NCI-H446 (cell line): ENCODE measurements at regions not wholly inside any gene's neighbourhood (a gene's known extent, or its start where the extent isn't known, plus 50 kb on each side); places are given as distances from the start of the nearest gene placed in this dataset.

Experiments used
- DNase-seq, 2 experiments: peaks; one replicate each; lab custom pipeline; 2025; lab: John Stamatoyannopoulos, UW

GRCh38 chr18:50444539-50444938, 69.7 kb downstream of the SKA1 start:
- DNase-seq: no peak

- DNase-seq: no peak
Measured at GRCh38 chr18:50446629-50447028, 71.8 kb downstream of the SKA1 start.

- DNase-seq: no peak
Measured at GRCh38 chr18:50447102-50447741, 72.4 kb downstream of the SKA1 start.

- no peak for DNase-seq
Measured at GRCh38 chr18:50447952-50448351, 73.1 kb downstream of the SKA1 start.

GRCh38 chr18:50451100-50451842, 76.4 kb downstream of the SKA1 start:
- DNase-seq: no peak

GRCh38 chr18:50453014-50453680, 78.3 kb downstream of the SKA1 start:
- DNase-seq: no peak

GRCh38 chr18:50453732-50454131, 78.9 kb downstream of the SKA1 start:
- DNase-seq: no peak

GRCh38 chr18:50454387-50454988, 79.6 kb downstream of the SKA1 start:
- peak in 1 of 2 experiments; percentile 31 for DNase-seq

- no peak for DNase-seq
Measured at GRCh38 chr18:50456285-50456684, 81.4 kb downstream of the SKA1 start.

GRCh38 chr18:50457639-50458038, 82.8 kb downstream of the SKA1 start:
- DNase-seq: no peak

GRCh38 chr18:50458366-50458765, 83.5 kb downstream of the SKA1 start:
- DNase-seq: no peak

- no peak for DNase-seq
Measured at GRCh38 chr18:50458796-50459195, 84.0 kb downstream of the SKA1 start.

- DNase-seq: no peak
Measured at GRCh38 chr18:50460062-50460461, 85.2 kb downstream of the SKA1 start.

GRCh38 chr18:50460716-50461115, 85.9 kb downstream of the SKA1 start:
- no peak for DNase-seq

- no peak for DNase-seq
Measured at GRCh38 chr18:50461251-50461650, 86.4 kb downstream of the SKA1 start.

GRCh38 chr18:50465211-50466153, 90.6 kb downstream of the SKA1 start:
- DNase-seq: no peak

- no peak for DNase-seq
Measured at GRCh38 chr18:50466634-50467033, 91.8 kb downstream of the SKA1 start.

- peak; percentile 65 to 78 for DNase-seq
Measured at GRCh38 chr18:50468807-50469206, 91.1 kb upstream of the MAPK4 start.

GRCh38 chr18:50469380-50469781, 90.5 kb upstream of the MAPK4 start:
- DNase-seq: peak; percentile 65 to 87

GRCh38 chr18:50472941-50473340, 86.9 kb upstream of the MAPK4 start:
- no peak for DNase-seq

GRCh38 chr18:50473881-50474280, 86.0 kb upstream of the MAPK4 start:
- DNase-seq: no peak
